Activated effector memory CD4-positive, alpha-beta T cell treated with anti-CD3 and anti-CD28 coated beads, Interleukin-2, amount 50 U/mL, for 16 hours (primary cell): ENCODE measurements at regions not wholly inside any gene's neighbourhood (a gene's known extent, or its start where the extent isn't known, plus 50 kb on each side); places are given as distances from the start of the nearest gene placed in this dataset.
"Not testable (repeated sequence)": the region's sequence is repeated elsewhere in the genome, so short reads cannot be mapped to it uniquely, and the experiment has no call there.

Experiments used
- DNase-seq: peaks from one replicate; pipeline ENCODE4 v3.0.0-alpha.2; 2020

DNA sequence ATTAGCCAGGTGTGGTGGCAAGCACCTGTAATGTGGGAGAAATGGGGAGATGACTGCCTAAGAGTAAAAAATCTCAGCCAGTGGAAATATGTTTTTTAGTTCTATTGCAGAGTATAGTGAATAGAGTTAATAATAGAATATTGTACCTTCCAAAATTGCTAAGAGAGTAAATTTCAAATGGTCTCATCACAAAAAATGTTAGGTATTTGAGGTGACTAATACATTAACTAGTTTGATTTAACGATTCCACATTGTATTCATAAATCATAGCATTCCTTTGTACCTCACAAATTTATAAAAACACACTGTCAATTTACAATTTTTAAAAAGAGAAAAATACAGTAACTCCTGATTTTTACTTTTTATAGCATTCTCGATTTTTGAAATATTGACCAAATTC, 681.5 kb upstream of the EPHA5 start:
- DNase-seq, result no peak

DNA sequence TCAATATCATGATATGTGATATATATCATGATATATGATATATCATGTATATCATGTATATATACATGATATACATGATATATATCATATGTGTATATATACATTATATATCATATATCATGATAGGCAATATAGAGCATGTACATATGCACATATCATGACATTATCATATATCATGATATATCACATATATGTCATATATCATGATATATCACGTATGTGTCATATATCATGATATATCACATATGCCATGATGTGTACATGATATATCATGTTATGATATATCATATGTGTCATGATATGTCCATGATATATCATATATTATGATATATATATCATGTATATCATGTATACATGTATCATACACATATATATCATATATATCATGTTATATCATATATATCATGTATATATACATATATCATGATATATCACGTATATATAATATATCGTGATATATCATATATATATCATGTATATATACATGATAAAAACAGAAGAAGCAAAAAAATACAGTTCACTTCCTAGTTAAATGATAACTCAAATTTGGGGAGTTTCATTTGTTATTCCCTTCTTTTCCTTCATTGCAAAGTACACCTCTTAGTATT, 670.1 kb upstream of the EPHA5 start:
- no peak for DNase-seq

DNA sequence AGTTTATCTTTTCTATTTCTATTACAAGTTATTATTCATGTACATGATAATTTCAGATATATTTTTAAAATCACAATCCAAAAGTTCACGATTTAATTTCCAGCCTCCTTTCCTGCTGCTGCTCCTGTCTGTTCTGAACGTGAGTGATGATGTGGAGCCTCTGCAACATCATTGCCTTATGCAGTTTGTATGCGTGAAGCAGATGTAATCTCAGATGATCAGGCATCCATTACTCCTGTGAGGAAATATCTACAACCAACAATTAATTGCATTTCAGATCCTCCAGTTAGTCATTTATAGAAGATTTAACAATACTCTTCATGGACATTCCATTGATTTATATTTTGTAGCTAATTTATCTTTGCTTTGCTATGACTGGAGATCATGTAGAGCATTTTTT, 668.7 kb upstream of the EPHA5 start:
- DNase-seq, result no peak

DNA sequence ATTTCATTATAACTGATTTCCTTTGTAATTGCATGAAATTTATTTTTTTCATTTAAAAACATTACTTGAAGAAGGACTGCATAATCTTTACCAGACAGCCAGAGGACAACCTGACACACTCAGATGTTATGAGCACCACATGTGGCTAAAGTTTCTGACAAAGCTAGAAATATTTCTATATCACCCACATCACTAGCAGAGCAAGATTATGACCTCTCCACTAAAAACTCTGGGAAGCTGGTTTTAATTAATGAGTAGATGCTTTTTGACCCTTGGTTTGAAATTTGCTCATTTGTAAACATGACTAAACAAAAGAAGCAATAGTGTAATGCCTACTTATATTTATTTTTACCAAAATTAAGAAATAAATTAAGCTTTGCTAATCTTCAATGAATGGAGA, 661.5 kb upstream of the EPHA5 start:
- no peak for DNase-seq

DNA sequence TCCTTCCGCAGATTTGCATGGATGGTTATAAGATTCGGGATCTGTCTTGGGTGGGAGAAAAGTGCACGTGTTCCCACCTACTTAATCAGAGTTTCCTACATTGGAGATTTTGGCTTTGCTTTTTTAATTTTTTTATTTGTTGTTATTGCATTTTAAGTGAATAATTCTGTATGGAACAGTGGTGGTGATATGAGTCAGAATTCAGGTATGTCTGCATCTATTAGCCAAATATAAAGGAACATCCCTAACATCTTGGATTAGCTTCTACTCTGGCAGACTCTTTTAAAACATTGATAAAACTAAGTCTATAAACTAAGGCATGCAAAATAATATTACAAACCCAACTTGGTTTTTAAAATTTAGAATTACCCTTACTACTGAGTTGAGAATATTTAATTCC, 659.8 kb upstream of the EPHA5 start:
- DNase-seq, result no peak

DNA sequence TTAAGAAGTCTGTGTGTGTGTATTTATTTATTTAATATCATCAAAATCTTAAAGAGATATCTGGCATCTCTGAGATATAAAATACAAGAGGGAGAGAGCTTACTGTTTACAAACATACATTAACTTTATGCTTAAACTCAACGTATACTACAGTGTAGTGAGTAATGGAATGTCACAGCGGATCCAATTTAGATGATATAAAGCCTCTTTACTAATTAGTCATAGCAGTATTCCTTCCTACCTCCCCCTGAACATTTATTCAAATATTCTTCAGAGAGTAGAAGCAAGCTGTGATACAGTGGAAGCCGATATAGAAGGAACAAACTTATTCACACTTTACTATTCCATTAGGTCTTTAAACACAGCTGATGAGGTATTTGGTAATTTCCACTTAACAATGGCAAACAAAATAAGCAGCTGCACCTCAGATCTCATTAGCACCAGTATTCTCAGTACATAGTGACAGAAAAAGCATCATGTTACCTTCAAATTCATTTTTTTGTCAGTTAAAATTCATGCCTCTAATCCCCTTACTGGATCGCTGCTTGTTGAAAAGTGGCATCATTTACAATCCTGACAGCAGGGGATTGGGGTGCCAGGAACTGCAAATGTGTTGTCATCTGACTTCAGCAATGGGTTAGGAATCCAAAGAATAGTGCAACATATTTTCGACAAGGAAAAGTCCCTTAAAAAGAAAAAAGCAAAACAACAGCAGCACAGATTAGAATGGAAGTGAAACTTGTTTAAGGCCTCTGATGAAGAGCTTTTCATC, 658.7 kb upstream of the EPHA5 start:
- DNase-seq, result no peak

DNA sequence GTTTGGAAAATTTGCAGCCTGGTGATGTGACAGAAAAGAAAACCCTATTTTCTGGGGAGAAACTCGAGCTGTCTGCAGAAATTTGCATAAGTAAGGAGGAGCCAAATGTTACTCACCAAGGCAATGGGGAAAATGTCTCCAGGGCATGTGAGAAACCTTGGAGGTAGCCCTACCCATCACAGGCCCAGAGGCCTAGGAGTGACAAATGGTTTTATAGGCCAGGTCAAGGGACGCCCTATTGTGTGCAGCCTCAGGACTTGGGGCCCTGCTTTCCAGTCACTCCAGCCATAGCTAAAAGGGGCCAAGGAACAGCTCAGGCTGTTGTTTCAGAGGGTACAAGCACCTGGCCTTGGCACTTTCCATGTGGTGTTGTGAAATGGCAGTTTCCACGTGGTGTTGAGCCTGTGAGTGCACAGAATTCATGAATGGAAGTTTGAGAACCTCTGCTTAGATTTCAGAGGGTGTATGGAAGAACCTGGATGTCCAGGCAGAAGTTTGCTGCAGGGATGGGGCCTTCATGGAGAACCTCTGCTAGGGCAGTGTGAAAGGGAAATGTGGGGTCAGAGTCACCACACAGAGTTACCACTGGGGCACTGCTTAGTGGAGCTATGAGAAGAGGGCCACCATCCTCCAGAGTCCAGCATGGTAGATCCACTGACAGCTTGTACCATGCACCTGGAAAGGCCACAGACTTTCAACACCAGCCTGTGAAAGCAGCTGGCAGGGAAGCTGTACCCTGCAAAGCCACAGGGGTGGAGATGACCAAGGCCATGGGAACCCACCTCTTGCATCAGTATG, 637.6 kb upstream of the EPHA5 start:
- no peak for DNase-seq

DNA sequence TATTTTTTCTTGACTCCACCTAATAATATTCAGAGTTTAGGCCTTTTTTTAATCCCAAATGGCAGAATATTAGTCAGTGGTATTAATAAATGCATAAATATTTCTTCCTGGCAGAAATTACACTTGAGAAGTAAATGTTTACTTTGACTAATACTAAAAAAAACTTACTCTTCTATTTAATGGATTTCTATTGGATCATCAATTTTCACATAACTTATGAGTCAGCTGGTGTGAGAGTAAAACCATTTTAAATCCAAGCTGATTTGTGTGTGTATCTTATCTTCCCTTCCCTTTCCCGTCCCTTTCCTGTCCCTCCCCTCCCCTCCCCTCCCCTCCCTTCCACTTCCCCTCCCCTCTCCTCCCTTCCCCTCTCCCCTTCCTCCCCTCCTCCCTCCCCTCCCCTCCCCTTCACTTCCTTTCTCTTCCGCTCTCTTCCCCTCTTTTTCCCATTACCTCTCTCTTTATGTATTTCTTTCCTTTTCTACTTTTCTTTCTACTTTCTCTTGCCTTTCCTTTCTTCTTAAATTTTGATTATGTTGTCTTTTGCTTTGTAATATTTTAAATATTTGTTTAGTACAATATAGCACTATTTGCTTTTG, 630.1 kb upstream of the EPHA5 start:
- DNase-seq, result no peak

DNA sequence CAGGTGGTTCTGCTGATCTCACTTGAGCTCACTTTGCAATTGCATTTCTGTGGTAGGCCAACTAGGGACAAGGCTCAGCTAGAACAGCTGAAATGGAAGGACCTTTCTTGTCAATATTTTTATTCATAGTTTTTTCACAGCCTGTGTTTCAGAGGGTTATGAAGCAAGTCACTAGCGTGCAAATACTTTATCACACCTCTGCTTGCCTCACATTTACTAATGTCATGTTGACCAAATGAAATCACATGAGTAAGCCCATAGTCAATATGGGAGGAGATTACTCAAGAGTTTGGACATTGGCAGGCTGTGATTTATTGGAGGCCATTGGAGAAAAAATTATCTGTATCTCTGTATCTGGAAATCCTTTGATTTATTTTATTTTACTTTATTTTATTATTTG, 628.3 kb upstream of the EPHA5 start:
- no peak for DNase-seq

DNA sequence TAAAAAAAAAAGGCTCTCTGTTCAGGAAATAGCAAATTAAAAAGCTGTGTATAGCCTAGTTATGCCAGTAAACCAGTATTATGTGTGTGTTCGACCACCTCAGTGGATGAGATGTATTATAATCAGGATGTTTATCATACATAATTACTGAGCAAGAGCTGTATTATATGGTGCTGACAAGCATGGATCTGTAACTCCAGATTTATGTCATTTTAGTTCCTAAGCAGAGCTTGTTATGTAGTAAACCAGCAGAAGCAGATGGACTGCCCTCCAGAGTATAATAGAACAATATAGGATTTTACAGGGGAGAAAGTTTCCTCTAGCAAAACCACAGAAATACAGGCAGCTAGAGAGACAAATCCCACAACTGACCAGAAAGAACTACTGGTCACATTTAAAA, 627.4 kb upstream of the EPHA5 start:
- no peak for DNase-seq

DNA sequence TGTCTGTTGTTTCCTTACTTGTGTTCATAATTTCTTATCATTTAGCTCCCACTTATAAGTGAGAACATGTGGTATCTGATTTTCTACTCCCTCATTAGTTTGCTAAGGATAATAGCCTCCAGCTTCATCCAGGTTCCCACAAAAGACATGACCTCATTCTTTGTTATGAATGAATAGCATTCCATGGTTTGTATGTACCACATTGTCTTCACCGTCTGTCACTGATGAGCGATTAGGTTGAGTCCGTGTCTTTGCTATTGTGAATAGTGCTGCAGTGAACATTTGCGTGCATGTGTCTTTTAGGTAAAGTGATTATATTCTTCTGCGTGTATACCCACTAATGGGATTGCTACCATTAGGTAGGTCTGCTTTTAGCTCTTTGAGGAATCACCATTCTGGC, 624.3 kb upstream of the EPHA5 start:
- no peak for DNase-seq

DNA sequence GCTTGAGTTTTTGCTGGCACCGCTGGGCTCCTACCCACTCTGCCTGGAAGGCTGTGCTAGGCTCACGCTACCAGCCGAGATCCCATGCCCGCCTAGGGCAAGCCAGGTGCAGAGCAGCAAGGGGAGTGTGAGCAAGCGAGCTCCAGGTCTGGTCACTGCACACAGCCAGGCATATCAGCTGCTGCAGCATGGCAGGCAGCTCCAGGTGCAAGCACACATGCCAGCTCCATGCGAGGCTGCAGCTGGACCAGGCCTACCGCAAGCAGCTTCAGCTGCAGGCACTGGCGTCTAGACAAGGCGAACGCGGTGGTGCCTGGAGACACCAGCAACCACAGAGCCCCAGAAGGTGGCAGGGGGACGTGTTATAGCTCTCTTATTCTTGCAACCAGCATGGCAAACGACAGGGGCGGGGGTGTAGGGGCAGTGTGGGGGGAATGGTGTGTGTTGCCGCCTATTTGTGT, 614.7 kb upstream of the EPHA5 start:
- no peak for DNase-seq

DNA sequence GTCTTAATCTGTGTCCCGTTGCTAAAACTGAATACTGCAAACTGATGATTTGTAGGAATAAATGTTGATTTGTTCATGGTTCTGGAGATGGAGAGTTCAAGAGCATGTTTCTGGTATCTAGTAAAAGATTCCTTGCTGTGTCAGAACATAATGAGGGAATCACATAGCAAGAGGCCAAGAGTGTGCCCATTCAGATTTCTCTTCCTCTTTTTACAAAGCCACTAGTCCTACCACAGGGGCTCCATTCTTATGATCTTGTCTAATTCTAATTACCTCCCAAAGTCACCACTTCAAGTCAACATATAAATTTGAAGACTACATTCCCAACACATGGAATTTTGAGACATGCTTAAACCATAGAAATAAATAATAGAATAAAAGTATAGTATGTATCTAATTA, 608.8 kb upstream of the EPHA5 start:
- DNase-seq, result no peak

DNA sequence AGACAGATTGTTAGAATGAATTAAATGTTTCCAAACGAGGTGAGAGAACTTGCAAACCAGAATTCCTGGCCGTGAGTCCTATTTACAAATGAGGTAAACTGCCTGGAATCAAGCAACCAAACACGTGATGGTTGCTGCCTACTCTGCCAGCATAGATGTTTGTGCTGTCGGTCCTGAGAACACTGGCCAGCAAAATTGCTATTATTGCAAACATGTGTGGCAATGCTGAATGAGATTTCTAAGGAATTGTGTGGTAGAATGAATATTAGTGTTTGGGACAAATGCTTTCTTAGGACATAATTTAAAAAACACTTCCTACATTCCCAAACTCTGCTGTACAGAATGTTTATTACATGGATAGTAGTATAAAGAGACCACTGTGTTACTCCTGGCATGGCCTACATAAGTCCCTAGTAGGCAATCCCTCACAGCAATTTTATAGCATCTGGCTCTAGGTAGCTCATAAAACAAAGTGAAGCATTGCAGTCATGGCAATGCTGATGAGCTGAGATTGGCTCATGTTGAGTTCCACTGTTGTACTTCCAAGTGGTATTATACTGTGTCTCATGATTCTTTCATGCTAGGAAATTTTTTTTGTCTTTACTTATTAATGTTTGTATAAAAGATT, 605.2 kb upstream of the EPHA5 start:
- DNase-seq, result no peak

DNA sequence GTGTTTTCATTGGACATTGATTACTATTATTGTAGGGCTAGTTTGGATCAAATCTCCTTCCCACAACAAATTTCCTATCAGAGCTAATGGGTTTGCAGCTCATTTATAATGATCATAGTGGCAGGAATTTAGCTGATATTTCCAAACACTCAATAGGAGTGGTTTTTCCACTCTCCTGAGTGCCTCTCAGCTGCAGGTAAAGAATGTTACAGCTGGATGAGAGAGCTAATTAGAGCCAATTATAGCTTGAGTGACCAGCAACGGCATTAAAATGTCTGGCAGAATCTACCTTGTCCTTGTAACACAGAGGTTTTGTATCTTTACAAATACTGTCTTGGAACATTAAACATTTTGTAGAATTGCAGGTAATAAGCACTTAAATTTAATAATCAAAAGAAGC, 602.8 kb upstream of the EPHA5 start:
- no peak for DNase-seq

DNA sequence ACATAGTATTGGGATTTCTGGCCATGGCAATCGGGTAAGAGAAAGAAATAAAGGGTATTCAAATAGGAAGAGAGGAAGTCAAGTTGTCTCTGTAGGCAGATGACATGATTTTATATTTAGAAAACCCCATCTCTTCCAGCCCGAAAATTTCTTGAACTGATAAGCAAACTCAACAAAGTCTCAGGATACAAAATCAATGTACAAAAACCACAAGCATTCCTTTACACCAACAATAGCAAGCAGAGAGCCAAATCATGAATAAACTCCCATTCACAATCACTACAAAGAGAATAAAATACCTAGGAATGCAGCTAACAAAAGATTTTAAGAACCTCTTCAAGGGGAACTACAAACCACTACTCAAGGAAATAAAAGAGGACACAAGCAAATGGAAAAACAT, 600.1 kb upstream of the EPHA5 start:
- not testable (repeated sequence) for DNase-seq

DNA sequence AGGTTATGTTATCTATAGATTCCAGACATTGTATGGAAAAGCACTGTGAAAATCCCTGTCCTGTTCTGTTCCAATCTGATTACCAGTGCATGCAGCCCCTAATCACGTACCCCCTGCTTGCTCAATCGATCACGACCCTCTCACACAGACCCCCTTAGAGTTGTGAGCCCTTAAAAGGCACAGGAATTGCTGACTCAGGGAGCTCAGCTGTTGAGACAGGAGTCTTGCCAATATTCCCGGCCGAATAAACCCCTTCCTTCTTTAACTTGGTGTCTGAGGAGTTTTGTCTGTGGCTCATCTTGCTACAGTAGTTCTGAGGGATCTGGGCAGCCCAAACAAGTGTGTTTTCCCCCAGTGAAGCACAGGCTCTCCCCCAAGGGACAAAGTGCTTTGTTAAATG, 596.3 kb upstream of the EPHA5 start:
- not testable (repeated sequence) for DNase-seq

DNA sequence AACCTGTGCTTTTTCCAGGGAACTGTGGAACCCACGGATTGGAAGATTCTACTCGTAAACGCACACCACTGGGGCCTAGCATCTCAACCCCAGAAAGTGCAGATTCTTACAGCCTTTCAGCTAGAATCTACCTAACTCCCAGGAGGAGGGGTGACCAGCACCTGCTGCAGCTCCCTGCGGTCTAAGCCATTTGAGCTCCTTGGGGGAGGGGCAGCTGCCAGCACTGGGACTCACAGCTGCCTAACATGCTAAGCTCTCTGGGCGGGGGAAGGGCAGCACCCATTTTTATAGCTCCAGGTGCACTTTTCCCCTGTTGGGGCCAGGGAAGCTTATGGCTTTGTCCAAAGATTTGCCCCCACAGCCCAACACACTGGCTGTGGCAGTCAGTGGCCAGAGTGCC, 595.7 kb upstream of the EPHA5 start:
- no peak for DNase-seq

DNA sequence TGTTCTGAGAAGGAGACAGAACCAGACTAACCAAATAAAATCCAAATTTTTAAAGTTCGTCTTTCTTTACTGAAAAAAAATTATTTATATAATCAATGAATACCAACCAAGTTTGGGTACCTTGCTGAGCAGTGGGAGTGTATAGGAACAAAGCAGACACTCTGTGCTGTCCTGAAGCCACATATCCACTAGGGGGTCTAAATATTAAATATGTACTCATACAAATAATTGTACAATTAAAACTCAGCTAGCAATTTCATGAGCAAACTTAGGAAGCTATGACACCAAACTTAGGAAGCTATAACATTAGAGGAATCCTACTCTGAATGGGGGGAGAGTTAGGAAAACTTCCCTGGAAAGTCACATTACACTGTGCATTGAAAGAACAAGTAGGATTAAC, 582.0 kb upstream of the EPHA5 start:
- DNase-seq, result no peak

DNA sequence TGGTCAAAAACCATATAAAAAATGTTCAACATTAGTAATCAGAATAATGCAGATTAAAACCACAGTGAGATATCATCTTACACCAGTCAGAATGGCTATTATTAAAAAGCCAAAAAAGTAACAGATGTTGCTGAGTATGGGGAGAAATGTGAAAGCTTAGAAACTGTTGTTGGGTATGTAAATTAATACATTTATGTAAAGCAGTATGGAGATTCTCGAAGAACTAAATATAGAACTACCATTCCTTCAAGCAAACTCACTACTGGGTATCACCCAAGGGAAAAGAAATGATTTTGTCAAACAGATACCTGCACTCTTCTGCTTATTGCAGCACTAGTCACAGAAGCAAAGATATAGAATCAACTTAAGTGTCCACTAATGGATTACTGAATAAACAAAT, 576.4 kb upstream of the EPHA5 start:
- no peak for DNase-seq

DNA sequence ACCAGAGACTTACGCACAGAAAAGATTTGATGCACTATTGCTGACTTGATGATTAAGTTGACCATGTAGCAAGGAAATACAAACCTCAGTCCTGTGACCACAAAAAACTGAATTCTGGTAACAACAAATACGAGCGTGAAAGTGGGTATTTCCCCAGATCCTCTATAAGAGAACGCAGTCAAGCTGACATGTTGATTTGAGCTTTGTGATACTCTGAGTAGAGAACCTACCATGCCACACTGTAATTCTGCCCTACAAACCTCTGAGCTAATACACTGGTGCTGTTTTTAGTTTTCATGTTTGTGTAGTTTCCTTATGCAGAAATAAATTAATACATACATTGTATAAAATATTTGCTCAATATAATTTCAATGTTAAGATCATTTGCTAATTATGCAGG, 565.6 kb upstream of the EPHA5 start:
- no peak for DNase-seq

DNA sequence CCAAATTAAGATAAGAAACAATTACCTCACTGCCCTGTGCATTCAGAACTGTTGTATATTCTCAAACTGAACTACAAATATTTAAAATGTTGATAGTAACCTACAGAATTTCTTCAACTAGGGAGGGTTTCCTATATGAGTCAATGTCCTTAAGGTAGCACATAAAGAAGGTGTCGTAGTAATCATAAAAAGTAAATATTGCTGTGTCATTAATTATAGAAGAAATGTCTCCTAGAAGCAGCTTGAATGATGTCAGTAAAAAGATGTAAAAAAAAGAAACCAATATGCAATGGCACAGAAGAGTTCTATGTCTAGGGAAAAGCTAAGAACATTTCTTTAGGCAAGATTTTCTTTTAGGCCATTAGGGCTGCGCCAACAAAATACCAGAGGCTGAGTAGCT, 559.6 kb upstream of the EPHA5 start:
- DNase-seq, result no peak

DNA sequence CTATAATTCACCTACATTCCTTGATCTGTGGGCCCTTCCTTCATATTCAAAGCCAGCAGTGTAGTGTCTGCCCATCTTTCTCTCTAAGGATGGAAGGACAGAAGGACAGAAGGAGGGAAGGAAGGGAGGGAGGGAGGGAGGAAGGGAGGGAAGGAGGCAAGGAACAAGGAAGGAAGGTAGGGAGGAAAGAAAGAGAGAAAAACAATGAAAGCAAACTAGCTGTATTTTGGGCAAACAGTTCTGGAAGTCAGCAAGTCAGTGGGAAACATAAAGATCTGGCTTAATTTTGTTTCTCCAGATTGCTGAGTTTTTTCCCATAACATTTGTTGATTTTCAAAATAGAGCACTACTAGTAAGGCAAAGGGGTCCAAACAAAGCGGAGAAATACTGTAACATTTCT, 555.2 kb upstream of the EPHA5 start:
- no peak for DNase-seq
